IMR-90 (cell line): ENCODE measurements at regions not wholly inside any gene's neighbourhood (a gene's known extent, or its start where the extent isn't known, plus 50 kb on each side); places are given as distances from the start of the nearest gene placed in this dataset.

ENCODE experiments used
- ATAC-seq: fragments of 200-7000 bp; cut with Tn5 transposase; 2 replicates; pipeline ENCODE4 v1.9.1; 2020; ENCODE audit warnings: low read depth, mild to moderate bottlenecking, moderate library complexity
- BruUV-seq: library from RNA; stranded (reverse); fragments of 400-500 nt; replicated peaks from 2 replicates; lab custom pipeline; 2021; lab: Mats Ljungman, UMichigan
- CTCF ChIA-PET: fragments of 300-600 bp; formaldehyde crosslinking; extraction: SDS; loops from one replicate; lab custom pipeline; 2021; ENCODE audit warnings: antibody characterized with exemption; lab: Yijun Ruan, JAX
- POLR2A ChIA-PET: fragments of 300-600 bp; sonication (Branson Sonifier 250); formaldehyde crosslinking; loops from one replicate; lab custom pipeline; 2022; ENCODE audit warnings: antibody characterized with exemption; ENCODE audit not compliant: unreplicated experiment; lab: Charles Lee
- DNase-seq: peaks from one replicate; pipeline ENCODE4 v3.0.0; 2013
- H2AFZ ChIP-seq: replicated peaks from 2 replicates; pipeline ENCODE3; 2013; ENCODE audit warnings: low read length, mild to moderate bottlenecking; ENCODE audit not compliant: poor library complexity
- H2AK5ac ChIP-seq: 2 replicates; pipeline ENCODE4 v1.6.1; 2013; ENCODE audit warnings: low read depth, low read length, inconsistent platforms
- H2AK9ac ChIP-seq: replicated peaks from 2 replicates; pipeline ENCODE3; 2013; ENCODE audit warnings: mild to moderate bottlenecking, low read depth, low read length, moderate library complexity; ENCODE audit not compliant: poor library complexity
- H2BK120ac ChIP-seq: 2 replicates; pipeline ENCODE4 v1.6.1; 2013; ENCODE audit warnings: low read depth, low read length, inconsistent platforms
- H2BK15ac ChIP-seq: 3 replicates; pipeline ENCODE4 v1.6.1; 2013; ENCODE audit warnings: low read depth, low read length, inconsistent platforms
- H2BK20ac ChIP-seq: 2 replicates; pipeline ENCODE4 v1.6.1; 2013; ENCODE audit warnings: low read depth, mild to moderate bottlenecking, inconsistent platforms, low read length, moderate library complexity
- H2BK5ac ChIP-seq: 2 replicates; pipeline ENCODE4 v1.6.1; 2013; ENCODE audit warnings: mild to moderate bottlenecking, low read depth, low read length, inconsistent platforms; ENCODE audit not compliant: poor library complexity, severe bottlenecking
- H3K14ac ChIP-seq: replicated peaks from 2 replicates; pipeline ENCODE4 v1.6.1; 2013; ENCODE audit warnings: low read depth, low read length, inconsistent platforms
- H3K18ac ChIP-seq: 2 replicates; pipeline ENCODE4 v1.6.1; 2013; ENCODE audit warnings: low read depth, low read length, control low read depth
- H3K23ac ChIP-seq: 2 replicates; pipeline ENCODE4 v1.6.1; 2013; ENCODE audit warnings: low read depth, low read length, inconsistent platforms
- H3K27ac ChIP-seq: 2 replicates; pipeline ENCODE4 v1.5.1; 2013; ENCODE audit warnings: mild to moderate bottlenecking, control low read depth, low read length; ENCODE audit not compliant: insufficient read depth
- H3K27me3 ChIP-seq: 2 replicates; pipeline ENCODE4 v1.6.1; 2013; ENCODE audit warnings: low read length; ENCODE audit not compliant: control insufficient read depth, insufficient read depth
- H3K36me3 ChIP-seq: 2 replicates; pipeline ENCODE4 v1.6.1; 2013; ENCODE audit warnings: low read length, mixed read lengths; ENCODE audit not compliant: control insufficient read depth, insufficient read depth
- H3K4ac ChIP-seq: 2 replicates; pipeline ENCODE4 v1.6.1; 2013; ENCODE audit warnings: low read depth, low read length, inconsistent platforms
- H3K4me1 ChIP-seq: 2 replicates; pipeline ENCODE4 v1.6.1; 2013; ENCODE audit warnings: low read length, mixed read lengths; ENCODE audit not compliant: control insufficient read depth, insufficient read depth
- H3K4me2 ChIP-seq: 2 replicates; pipeline ENCODE4 v1.6.1; 2013; ENCODE audit warnings: low read depth, mild to moderate bottlenecking, control low read depth, low read length, moderate library complexity
- H3K4me3 ChIP-seq: 2 replicates; pipeline ENCODE4 v1.5.1; 2013; ENCODE audit warnings: low read depth, mild to moderate bottlenecking, control low read depth, low read length, moderate library complexity; ENCODE audit not compliant: insufficient read depth
- H3K56ac ChIP-seq: 2 replicates; pipeline ENCODE4 v1.6.1; 2013; ENCODE audit warnings: low read length, inconsistent platforms; ENCODE audit not compliant: insufficient read depth; ENCODE audit errors: extremely low read depth
- H3K79me1 ChIP-seq, 2 experiments: 2 replicates each; pipeline ENCODE4 v1.6.1; 2013; ENCODE audit warnings: low read length in 2 of 2, inconsistent platforms in 1 of 2, low read depth in 1 of 2
- H3K9ac ChIP-seq: 2 replicates; pipeline ENCODE4 v1.6.1; 2013; ENCODE audit warnings: low read depth, low read length, control low read depth
- H3K9me1 ChIP-seq: 2 replicates; pipeline ENCODE4 v1.6.1; 2013; ENCODE audit warnings: low read length, inconsistent platforms; ENCODE audit not compliant: insufficient read depth
- H3K9me3 ChIP-seq: 2 replicates; pipeline ENCODE4 v1.6.1; 2013; ENCODE audit warnings: low read length; ENCODE audit not compliant: control insufficient read depth, insufficient read depth
- H4K20me1 ChIP-seq: 2 replicates; pipeline ENCODE4 v1.6.1; 2013; ENCODE audit warnings: low read length, inconsistent platforms; ENCODE audit not compliant: insufficient read depth
- H4K5ac ChIP-seq: 2 replicates; pipeline ENCODE4 v1.6.1; 2013; ENCODE audit warnings: mild to moderate bottlenecking, low read depth, low read length, control low read depth
- H4K8ac ChIP-seq, 2 experiments: 2 replicates each; pipeline ENCODE4 v1.6.1; 2013; ENCODE audit warnings: low read depth in 2 of 2, low read length in 2 of 2, control low read depth in 1 of 2, inconsistent platforms in 1 of 2
- H4K91ac ChIP-seq: 2 replicates; pipeline ENCODE4 v1.6.1; 2013; ENCODE audit warnings: low read depth, low read length, inconsistent platforms; ENCODE audit not compliant: insufficient read depth
- BHLHE40 ChIP-seq: fragments of 150-350 bp; IDR thresholded peaks from 2 replicates; pipeline ENCODE4 v1.6.1; 2016; ENCODE audit warnings: mild to moderate bottlenecking, low read depth, low read length
- CEBPB ChIP-seq: IDR thresholded peaks from 2 replicates; pipeline ENCODE4 v1.6.1; 2012; ENCODE audit warnings: low read depth, low read length, improper control_type of control experiment
- CHD1 ChIP-seq: IDR thresholded peaks from 2 replicates; pipeline ENCODE4 v1.6.1; 2012; ENCODE audit warnings: low read depth, low read length, improper control_type of control experiment
- CTCF ChIP-seq: conservative IDR thresholded peaks from 2 replicates; pipeline ENCODE4 v1.5.1; 2012; ENCODE audit warnings: mild to moderate bottlenecking, low read depth, low read length, improper control_type of control experiment
- ELK1 ChIP-seq: fragments of 150-350 bp; IDR thresholded peaks from 2 replicates; pipeline ENCODE4 v1.6.1; 2016; ENCODE audit warnings: low read depth, mild to moderate bottlenecking, low read length, moderate library complexity, borderline replicate concordance
- FOS ChIP-seq: fragments of 150-350 bp; IDR thresholded peaks from 2 replicates; pipeline ENCODE4 v1.6.1; 2016; ENCODE audit warnings: low read depth, low read length
- MAFK ChIP-seq: IDR thresholded peaks from 2 replicates; pipeline ENCODE4 v1.6.1; 2012; ENCODE audit warnings: low read depth, low read length, improper control_type of control experiment
- MAZ ChIP-seq: IDR thresholded peaks from 2 replicates; pipeline ENCODE4 v1.6.1; 2012; ENCODE audit warnings: low read depth, mild to moderate bottlenecking, low read length, improper control_type of control experiment, moderate library complexity, borderline replicate concordance
- MXI1 ChIP-seq: IDR thresholded peaks from 2 replicates; pipeline ENCODE4 v1.6.1; 2012; ENCODE audit warnings: low read depth, mild to moderate bottlenecking, low read length, moderate library complexity, borderline replicate concordance
- NFE2L2 ChIP-seq: fragments of 150-350 bp; IDR thresholded peaks from 2 replicates; pipeline ENCODE4 v1.6.1; 2016; ENCODE audit warnings: low read depth, mild to moderate bottlenecking, low read length
- POLR2A ChIP-seq: IDR thresholded peaks from 2 replicates; pipeline ENCODE4 v1.6.1; 2012; ENCODE audit warnings: mild to moderate bottlenecking, low read depth, low read length
- RCOR1 ChIP-seq: IDR thresholded peaks from 2 replicates; pipeline ENCODE4 v1.6.1; 2012; ENCODE audit warnings: mild to moderate bottlenecking, low read length, improper control_type of control experiment; ENCODE audit not compliant: insufficient replicate concordance
- RFX5 ChIP-seq: IDR thresholded peaks from 2 replicates; pipeline ENCODE4 v1.8.0; 2012; ENCODE audit warnings: low read depth, mild to moderate bottlenecking, low read length, moderate library complexity
- SMC3 ChIP-seq: fragments of 150-350 bp; IDR thresholded peaks from 2 replicates; pipeline ENCODE4 v1.6.1; 2016; ENCODE audit warnings: low read depth, mild to moderate bottlenecking, antibody characterized with exemption, low read length, moderate library complexity
- dilution Hi-C: fragments of 300-500 bp; cut with HindIII; formaldehyde crosslinking; loops from one replicate; pipeline ENCODE4 v1.14.3; 2018; ENCODE audit warnings: low sequenced_read_pairs; ENCODE audit not compliant: unreplicated experiment
- in situ Hi-C: fragments of 300-500 bp; cut with MboI; formaldehyde crosslinking; loops from 3 replicates; pipeline ENCODE4 v1.14.3; 2019; ENCODE audit warnings: low sequenced_read_pairs, inconsistent platforms, mixed read lengths
- intact Hi-C: fragments of 100-400 bp; cut with micrococcal nuclease; formaldehyde crosslinking; loops from 2 replicates; pipeline ENCODE4 v1.10.0; 2022
- TF ChIP-seq, protein P1 (sequence below): fragments of 150-350 bp; IDR thresholded peaks from 2 replicates; pipeline ENCODE4 v1.6.1; 2017; ENCODE audit warnings: mild to moderate bottlenecking, antibody characterized with exemption, low read length, low read depth

DNA sequence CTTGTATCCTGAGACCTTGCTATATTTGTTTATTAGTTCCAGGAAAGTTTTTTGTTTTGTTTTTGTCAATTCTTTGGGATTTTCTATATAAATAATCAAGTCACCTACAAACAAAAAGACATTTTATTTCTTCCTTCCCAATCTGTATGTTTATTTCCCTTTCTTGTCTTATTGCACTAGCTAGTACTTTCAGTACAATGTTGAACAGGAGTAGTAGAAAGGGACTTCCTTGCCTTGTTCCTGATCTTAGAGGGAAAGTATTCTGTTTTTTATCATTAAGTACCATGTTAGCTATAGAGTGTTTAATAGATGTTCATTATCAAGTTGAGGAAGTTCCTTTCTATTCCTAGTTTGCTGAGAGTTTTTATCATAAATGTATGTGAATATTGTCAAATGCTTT lies 119.5 kb upstream of the TLE4 start:
- Histone ChIP-seq H3K9ac (no peak overlapping the region), H2BK5ac (no peak overlapping the region), H3K18ac (no peak overlapping the region), H3K9me1 (no peaks in the 10 kb centered on the region), H3K36me3 (no peaks in the 10 kb centered on the region), H3K4me1 (no peaks in the 10 kb centered on the region), H2AK5ac (no peak overlapping the region), H3K56ac (no peak overlapping the region), H3K9me3 (no peaks in the 10 kb centered on the region; the same call in 1 of the 2 replicates), H3K79me1 (no peaks in the 10 kb centered on the region), H3K23ac (no peak overlapping the region), H3K27ac (no peak overlapping the region), H4K8ac (no peak overlapping the region), H4K91ac (no peak overlapping the region), H3K27me3 (no peaks in the 10 kb centered on the region), H2BK15ac (no peak overlapping the region), H2AK9ac (no peak overlapping the region), H3K14ac (no peak overlapping the region), H2AFZ (no peak overlapping the region), H3K4ac (no peak overlapping the region), H4K20me1 (no peaks in the 10 kb centered on the region), H3K4me3 (no peak overlapping the region), H4K5ac (no peak overlapping the region), H3K4me2 (no peak overlapping the region), H2BK20ac (no peak overlapping the region), H2BK120ac (no peak overlapping the region)
- in situ Hi-C loops = no loop called here
- no peak for DNase-seq
- CTCF ChIA-PET = no interaction called here
- no peak for TF ChIP-seq POLR2A
- no peak for TF ChIP-seq RCOR1
- no peak for TF ChIP-seq NFE2L2
- no peak for TF ChIP-seq CTCF
- TF ChIP-seq MAFK = no peak
- TF ChIP-seq RFX5 = no peak
- no peak for TF ChIP-seq BHLHE40
- TF ChIP-seq, protein P1, sequence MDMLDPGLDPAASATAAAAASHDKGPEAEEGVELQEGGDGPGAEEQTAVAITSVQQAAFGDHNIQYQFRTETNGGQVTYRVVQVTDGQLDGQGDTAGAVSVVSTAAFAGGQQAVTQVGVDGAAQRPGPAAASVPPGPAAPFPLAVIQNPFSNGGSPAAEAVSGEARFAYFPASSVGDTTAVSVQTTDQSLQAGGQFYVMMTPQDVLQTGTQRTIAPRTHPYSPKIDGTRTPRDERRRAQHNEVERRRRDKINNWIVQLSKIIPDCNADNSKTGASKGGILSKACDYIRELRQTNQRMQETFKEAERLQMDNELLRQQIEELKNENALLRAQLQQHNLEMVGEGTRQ = no peak
- TF ChIP-seq SMC3 = no peak
- TF ChIP-seq MAZ = no peak
- TF ChIP-seq MXI1 = no peak
- no peak for TF ChIP-seq CHD1
- TF ChIP-seq FOS = no peak
- no peak for TF ChIP-seq ELK1
- TF ChIP-seq CEBPB = no peak
- dilution Hi-C loops = no loop called here
- no TSS peak for BruUV-seq
- POLR2A ChIA-PET = no interaction called here
- no peak for ATAC-seq
- intact Hi-C loops = no loop called here
